Chondrocyte (in vitro differentiated cells): ENCODE measurements at regions not wholly inside any gene's neighbourhood (a gene's known extent, or its start where the extent isn't known, plus 50 kb on each side); places are given as distances from the start of the nearest gene placed in this dataset.
"Not testable (repeated sequence)": the region's sequence is repeated elsewhere in the genome, so short reads cannot be mapped to it uniquely, and the experiment has no call there.

Source experiments
- DNase-seq: peaks from one replicate; pipeline ENCODE4 v3.0.0; 2021; ENCODE audit warnings: mixed read lengths, low spot score
- H3K27ac Mint-ChIP-seq: one replicate; pipeline ENCODE4 v1.8.0; 2021; ENCODE audit warnings: mild to moderate bottlenecking, moderate library complexity, mixed read lengths; ENCODE audit not compliant: unreplicated experiment
- H3K27me3 Mint-ChIP-seq: 2 replicates; pipeline ENCODE4 v1.8.0; 2021; ENCODE audit warnings: low read depth, mixed read lengths
- H3K36me3 Mint-ChIP-seq: 2 replicates; pipeline ENCODE4 v1.8.0; 2021; ENCODE audit warnings: low read depth, mixed read lengths
- H3K4me1 Mint-ChIP-seq: 2 replicates; pipeline ENCODE4 v1.8.0; 2021; ENCODE audit warnings: low read depth, mild to moderate bottlenecking, mixed read lengths
- H3K4me3 Mint-ChIP-seq: one replicate; pipeline ENCODE4 v1.8.0; 2021; ENCODE audit warnings: mild to moderate bottlenecking, moderate library complexity, mixed read lengths; ENCODE audit not compliant: unreplicated experiment
- H3K9me3 Mint-ChIP-seq: 2 replicates; pipeline ENCODE4 v1.8.0; 2021; ENCODE audit warnings: low read depth, mixed read lengths
- CTCF ChIP-seq: fragments of 200-600 bp; sonication (generic); IDR thresholded peaks from 2 replicates; pipeline ENCODE4 v1.5.0; 2021; ENCODE audit warnings: antibody characterized with exemption, mild to moderate bottlenecking, moderate library complexity

- Mint-ChIP-seq H3K36me3 (no peaks in the 10 kb centered on the region), H3K4me3 (no peak overlapping the region), H3K27me3 (peaks cover 28% of the 10 kb centered on the region), H3K9me3 (no peaks in the 10 kb centered on the region), H3K27ac (peak overlapping the region; percentile 13), H3K4me1 (peaks cover 10% of the 10 kb centered on the region)
- DNase-seq: no peak
- TF ChIP-seq CTCF: no peak
Measured at GRCh38 chr10:90289037-90289436, 568.8 kb downstream of the HTR7 start.

GRCh38 chr10:90293616-90294015, 564.2 kb downstream of the HTR7 start:
- no peak for TF ChIP-seq CTCF
- no peak overlapping the region for H3K4me3 Mint-ChIP-seq
- no peak for DNase-seq
- peaks cover 7% of the 10 kb centered on the region for H3K27me3 Mint-ChIP-seq
- no peaks in the 10 kb centered on the region for H3K36me3 Mint-ChIP-seq
- no peaks in the 10 kb centered on the region for H3K9me3 Mint-ChIP-seq
- peaks cover 7% of the 10 kb centered on the region for H3K4me1 Mint-ChIP-seq
- no peak overlapping the region for H3K27ac Mint-ChIP-seq

GRCh38 chr10:90294821-90295540, 562.9 kb downstream of the HTR7 start:
- H3K4me1 Mint-ChIP-seq, H3K27me3 Mint-ChIP-seq, H3K36me3 Mint-ChIP-seq, H3K27ac Mint-ChIP-seq, DNase-seq, H3K9me3 Mint-ChIP-seq, H3K4me3 Mint-ChIP-seq: not testable (repeated sequence)

GRCh38 chr10:90302031-90302430, 555.8 kb downstream of the HTR7 start:
- not testable (repeated sequence) for H3K4me3 Mint-ChIP-seq, DNase-seq, H3K27ac Mint-ChIP-seq, H3K9me3 Mint-ChIP-seq, H3K36me3 Mint-ChIP-seq, H3K27me3 Mint-ChIP-seq
- peaks cover 23% of the 10 kb centered on the region for H3K4me1 Mint-ChIP-seq

GRCh38 chr10:90302758-90303481, 554.9 kb downstream of the HTR7 start:
- H3K27ac Mint-ChIP-seq: no peak overlapping the region
- no peak for TF ChIP-seq CTCF
- H3K9me3 Mint-ChIP-seq: no peaks in the 10 kb centered on the region
- H3K27me3 Mint-ChIP-seq: peaks cover 5% of the 10 kb centered on the region
- no peak for DNase-seq
- peaks cover 23% of the 10 kb centered on the region for H3K4me1 Mint-ChIP-seq
- H3K4me3 Mint-ChIP-seq: no peak overlapping the region
- H3K36me3 Mint-ChIP-seq: no peaks in the 10 kb centered on the region

GRCh38 chr10:90304533-90304932, 553.3 kb downstream of the HTR7 start:
- H3K27me3 Mint-ChIP-seq: peaks cover 5% of the 10 kb centered on the region
- peaks cover 9% of the 10 kb centered on the region for H3K9me3 Mint-ChIP-seq
- no peaks in the 10 kb centered on the region for H3K36me3 Mint-ChIP-seq
- H3K27ac Mint-ChIP-seq: no peak overlapping the region
- peaks cover 31% of the 10 kb centered on the region for H3K4me1 Mint-ChIP-seq
- TF ChIP-seq CTCF: no peak
- DNase-seq: no peak
- no peak overlapping the region for H3K4me3 Mint-ChIP-seq
